HG02852 (cell line): ENCODE measurements at regions not wholly inside any gene's neighbourhood (a gene's known extent, or its start where the extent isn't known, plus 50 kb on each side); places are given as distances from the start of the nearest gene placed in this dataset.
"Not testable (repeated sequence)": the region's sequence is repeated elsewhere in the genome, so short reads cannot be mapped to it uniquely, and the experiment has no call there.

Experiments
- ATAC-seq: cut with Tn5 transposase; IDR thresholded peaks from one replicate; pipeline ENCODE4 v1.9.1; 2021; ENCODE audit warnings: mild to moderate bottlenecking, moderate library complexity; ENCODE audit not compliant: unreplicated experiment

- no peak for ATAC-seq
These were observed 319.1 kb downstream of the KIF20B start for GRCh38 chr10:90020506-90020905.

- no peak for ATAC-seq
These were observed 322.6 kb downstream of the KIF20B start for GRCh38 chr10:90023950-90024349.

DNA sequence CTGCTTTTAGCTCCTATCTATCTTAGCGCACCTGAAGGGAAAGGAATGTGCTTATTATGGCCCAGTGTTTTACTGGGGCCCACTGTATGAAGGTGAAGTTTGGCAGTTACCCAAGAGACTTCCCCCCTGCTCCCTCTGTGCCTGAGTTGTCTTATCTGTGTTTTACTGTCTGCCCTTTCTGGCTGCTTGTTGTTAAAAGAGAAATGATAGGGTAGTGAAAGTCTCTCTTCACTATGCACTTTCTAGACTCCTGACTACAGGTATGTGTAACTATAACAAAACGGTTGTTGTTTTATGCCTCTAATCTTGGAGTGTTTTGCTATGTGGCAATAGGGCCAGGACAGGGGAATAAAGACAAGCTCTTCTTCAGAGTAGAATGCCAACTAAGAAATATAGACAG is 326.9 kb downstream of the KIF20B start:
- ATAC-seq: no peak

- ATAC-seq: no peak
These were observed 330.4 kb downstream of the KIF20B start for GRCh38 chr10:90031776-90032175.

DNA sequence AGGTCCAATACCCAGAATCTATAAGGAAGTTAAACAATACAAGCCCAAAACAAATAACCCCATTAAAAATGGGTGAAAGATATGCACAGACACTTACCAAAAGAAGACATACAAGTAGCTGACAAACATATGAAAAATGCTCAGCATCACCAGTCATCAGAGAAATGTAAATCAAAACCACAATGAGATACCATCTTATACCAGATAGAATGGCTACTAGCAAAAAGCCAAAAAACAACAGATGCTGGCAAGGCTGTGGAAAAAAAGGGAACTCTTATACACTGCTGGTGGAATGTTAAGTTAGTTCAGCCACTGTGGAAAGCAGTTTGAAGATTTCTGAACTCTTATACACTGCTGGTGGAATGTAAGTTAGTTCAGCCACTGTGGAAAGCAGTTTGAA is 331.1 kb downstream of the KIF20B start:
- no peak for ATAC-seq

GRCh38 chr10:90034862-90035261 is 333.5 kb downstream of the KIF20B start:
- ATAC-seq: not testable (repeated sequence)

GRCh38 chr10:90041585-90041984 is 340.2 kb downstream of the KIF20B start:
- no peak for ATAC-seq

DNA sequence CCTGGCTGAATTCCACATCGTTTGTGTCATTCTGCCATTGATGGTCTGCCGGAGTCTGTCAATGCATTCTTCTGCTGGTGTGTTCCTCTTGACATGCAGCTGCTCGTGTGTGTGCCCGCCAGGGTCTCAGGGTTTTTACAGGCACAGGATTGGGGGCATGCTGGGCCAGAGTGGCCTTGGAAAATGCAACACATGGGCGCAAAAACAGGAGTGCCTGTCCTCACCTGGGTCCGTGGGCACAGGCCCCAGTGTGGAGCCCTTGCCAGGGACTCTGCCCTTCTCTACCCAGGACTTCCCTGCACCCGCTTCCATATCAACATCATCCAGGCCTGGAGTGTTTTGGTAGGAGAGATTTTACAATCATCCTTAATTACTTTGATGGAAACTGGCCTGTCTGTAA is 340.7 kb downstream of the KIF20B start:
- ATAC-seq: no peak

GRCh38 chr10:90047243-90047729 is 345.9 kb downstream of the KIF20B start:
- peak; percentile 86 for ATAC-seq

GRCh38 chr10:90051053-90051452 is 349.7 kb downstream of the KIF20B start:
- ATAC-seq: no peak

DNA sequence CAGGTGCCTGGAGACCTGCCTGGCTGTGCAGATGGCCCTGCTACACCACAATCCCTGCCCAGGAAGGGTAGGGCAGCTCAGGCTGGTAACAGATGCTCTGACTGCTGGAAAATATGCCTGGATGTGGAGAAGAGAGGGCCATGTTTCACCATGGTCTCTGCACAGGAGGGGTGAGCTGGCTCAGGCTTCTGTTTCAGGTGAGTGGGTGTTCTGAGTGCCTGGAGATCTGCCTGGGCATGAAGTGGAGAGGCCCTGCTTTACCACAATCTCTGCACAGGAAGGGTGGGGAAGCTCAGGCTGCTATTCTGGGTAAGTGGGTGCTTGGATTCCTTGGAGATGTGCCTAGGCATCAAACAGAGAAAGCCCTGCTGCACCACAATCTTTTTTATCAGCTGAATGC is 350.1 kb downstream of the KIF20B start:
- no peak for ATAC-seq

- no peak for ATAC-seq
These were observed 361.4 kb downstream of the KIF20B start for GRCh38 chr10:90062786-90063185.

- ATAC-seq: no peak
These were observed 362.9 kb downstream of the KIF20B start for GRCh38 chr10:90064295-90064694.

GRCh38 chr10:90066435-90066834 is 365.0 kb downstream of the KIF20B start:
- no peak for ATAC-seq

- no peak for ATAC-seq
These were observed 374.6 kb downstream of the KIF20B start for GRCh38 chr10:90075995-90076394.

- ATAC-seq: no peak
These were observed 378.4 kb downstream of the KIF20B start for GRCh38 chr10:90079819-90080218.

DNA sequence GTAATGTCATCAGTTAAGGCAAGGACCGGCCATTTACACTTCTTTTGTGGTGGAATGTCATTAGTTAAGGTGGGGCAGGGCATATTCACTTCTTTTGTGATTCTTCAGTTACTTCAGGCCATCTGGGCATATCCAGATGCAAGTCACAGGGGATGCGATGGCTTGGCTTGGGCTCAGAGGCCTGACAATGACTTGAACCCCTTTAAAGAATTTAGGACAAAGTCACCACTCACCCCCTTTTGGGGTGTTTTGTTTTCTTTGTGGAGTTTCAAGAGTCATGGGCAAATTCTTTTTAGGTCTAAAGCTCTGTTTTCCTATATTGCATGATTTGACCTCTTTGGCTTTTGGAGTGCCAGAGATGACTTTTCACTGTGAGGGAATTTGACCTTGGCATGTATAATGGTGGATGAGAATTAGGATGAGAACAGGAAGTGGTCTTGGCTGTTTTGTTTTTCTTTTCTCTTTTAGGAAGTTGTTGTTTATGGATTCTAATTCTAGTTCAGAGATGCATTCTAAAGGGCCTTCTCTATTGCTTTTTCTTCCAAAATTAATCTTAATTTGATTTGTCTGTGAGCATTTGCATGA is 385.3 kb downstream of the KIF20B start:
- not testable (repeated sequence) for ATAC-seq

DNA sequence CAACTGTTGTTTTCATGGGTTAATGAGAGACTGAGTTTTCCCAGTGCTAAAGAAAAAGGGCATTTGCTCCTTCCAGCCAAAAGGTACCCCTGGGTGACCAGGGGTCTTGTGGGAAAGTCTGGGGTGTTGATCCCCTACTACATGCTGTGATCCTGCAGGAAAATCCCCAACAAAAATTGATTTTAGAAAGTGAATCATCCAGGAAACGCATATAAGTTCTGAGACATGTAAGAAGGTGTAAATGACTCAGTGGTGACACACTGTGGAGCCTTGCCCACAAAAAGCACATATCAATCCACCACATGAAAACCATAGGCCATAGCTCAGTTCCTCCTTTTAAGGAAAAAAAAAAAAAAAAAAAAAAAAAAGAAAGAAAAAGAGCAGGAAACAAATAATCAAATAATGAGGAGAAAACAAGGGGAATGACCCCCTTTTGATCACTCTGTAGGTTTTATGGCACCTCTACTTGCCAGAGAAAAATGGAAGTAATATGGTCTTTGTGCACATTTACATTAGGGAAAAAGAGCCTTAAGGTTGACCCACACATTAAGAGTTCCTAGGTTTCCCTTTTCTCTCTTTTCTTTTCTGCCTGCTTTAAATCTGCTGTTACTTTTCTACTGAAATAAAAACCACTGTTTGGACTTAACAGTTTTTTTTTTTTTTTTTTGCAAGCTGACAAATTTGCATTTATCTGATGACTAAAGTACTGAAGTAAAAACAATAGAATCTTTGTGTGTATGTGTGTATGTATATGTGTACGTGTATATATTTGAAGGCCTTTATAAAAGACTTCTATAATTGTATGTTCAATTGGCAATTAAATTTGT is 386.0 kb downstream of the KIF20B start:
- ATAC-seq: peak; percentile 95

- ATAC-seq: no peak
These were observed 386.6 kb downstream of the KIF20B start for GRCh38 chr10:90088024-90088317.

DNA sequence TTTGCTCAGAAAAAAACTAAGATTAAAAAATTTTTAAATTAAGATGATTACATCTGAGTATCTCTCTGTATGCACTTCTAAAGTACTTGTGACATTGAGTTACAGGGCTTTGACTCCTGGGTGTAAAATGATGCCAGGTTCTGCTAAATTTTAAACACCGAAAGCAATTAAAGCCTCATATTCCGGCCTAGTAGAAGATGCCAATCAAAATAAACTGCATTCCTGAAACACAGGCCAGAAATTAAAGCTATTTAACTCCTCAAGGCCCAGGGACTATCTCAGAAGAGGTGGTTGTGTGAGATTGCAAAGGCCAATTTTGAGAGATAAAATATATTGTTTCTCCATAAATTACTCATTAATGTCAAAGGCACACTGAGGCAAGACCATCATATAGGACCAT is 388.3 kb downstream of the KIF20B start:
- no peak for ATAC-seq

DNA sequence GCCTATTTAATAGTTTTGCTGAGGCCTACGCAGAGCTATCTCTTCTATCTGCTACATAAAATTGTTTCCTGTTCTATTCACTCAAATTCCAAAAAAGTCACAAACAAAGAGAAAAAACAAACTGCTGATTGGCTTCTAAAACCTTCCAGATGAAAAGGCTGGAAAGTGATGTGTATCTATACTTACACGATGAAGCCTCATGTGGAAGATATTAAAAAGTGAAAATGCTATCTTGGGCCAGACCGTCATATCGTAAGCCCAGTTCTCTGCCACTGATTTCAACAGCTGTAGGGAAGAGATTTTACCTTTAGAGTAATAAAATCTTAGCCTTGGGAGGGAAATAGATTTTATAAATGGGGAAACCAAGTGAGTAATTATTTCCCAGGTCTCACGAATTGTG is 394.8 kb downstream of the KIF20B start:
- no peak for ATAC-seq

- ATAC-seq: not testable (repeated sequence)
These were observed 406.2 kb downstream of the KIF20B start for GRCh38 chr10:90107581-90107980.

- ATAC-seq: no peak
These were observed 410.3 kb downstream of the KIF20B start for GRCh38 chr10:90111671-90112070.
